ENCODE measurements at regions not wholly inside any gene's neighbourhood (a gene's known extent, or its start where the extent isn't known, plus 50 kb on each side); places are given as distances from the start of the nearest gene placed in this dataset.

DNA sequence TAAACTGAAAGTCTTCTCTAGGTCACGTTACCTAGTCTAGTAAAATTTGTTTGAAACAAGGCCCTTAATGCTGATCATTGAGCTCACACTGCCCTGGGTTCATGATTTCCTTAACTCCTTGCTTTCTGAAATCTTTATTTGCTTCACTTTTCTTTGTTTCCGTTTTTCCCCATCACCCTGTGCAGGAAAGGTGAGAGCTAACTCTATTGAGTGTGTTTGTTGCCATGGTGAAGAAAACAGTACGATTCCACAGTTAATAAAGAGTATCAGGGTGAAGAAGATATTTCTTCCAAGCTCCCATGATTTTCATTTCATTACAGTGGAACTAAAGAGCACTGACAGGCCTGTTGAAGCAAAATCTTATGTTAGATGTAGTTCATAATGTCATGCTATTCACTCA, 276.2 kb downstream of the RAP2B start:
- Histone ChIP-seq H3K36me3 (ENCODE audit: control insufficient read depth in 2 of 2, insufficient read depth in 2 of 2, low read length in 1 of 2) (no peaks in the 10 kb centered on the region), H3K27me3 (replicated peaks in 1 of 2; ENCODE audit: control insufficient read depth in 2 of 2, insufficient read depth in 2 of 2, low read length in 1 of 2) (no peaks in the 10 kb centered on the region), H3K79me2 (ENCODE audit: control insufficient read depth, insufficient read depth, low read length) (no peaks in the 10 kb centered on the region), H3K4me1 (ENCODE audit: control insufficient read depth, insufficient read depth, low read length) (no peaks in the 10 kb centered on the region), H3K27ac (ENCODE audit: control insufficient read depth, insufficient read depth) (no peak overlapping the region), H3K9ac (ENCODE audit: control insufficient read depth, insufficient read depth, low read length) (no peak overlapping the region), H4K20me1 (ENCODE audit: control insufficient read depth, insufficient read depth) (no peaks in the 10 kb centered on the region), H2AFZ (ENCODE audit: control insufficient read depth, low read depth, low read length) (no peak overlapping the region), H3K4me2 (ENCODE audit: control insufficient read depth, insufficient read depth) (no peak overlapping the region), H3K9me3 (replicated peaks; ENCODE audit: control insufficient read depth, insufficient read depth, low read length) (no peaks in the 10 kb centered on the region), H3K4me3 (no peak overlapping the region)
- no peak for ATAC-seq
- intact Hi-C loops (cut with micrococcal nuclease; ENCODE audit: unreplicated experiment), result loop anchor here (10.0 kb wide), 1 partner anchor 393 kb away; no protein-coding TSS in a partner anchor
- TF ChIP-seq, protein P1, sequence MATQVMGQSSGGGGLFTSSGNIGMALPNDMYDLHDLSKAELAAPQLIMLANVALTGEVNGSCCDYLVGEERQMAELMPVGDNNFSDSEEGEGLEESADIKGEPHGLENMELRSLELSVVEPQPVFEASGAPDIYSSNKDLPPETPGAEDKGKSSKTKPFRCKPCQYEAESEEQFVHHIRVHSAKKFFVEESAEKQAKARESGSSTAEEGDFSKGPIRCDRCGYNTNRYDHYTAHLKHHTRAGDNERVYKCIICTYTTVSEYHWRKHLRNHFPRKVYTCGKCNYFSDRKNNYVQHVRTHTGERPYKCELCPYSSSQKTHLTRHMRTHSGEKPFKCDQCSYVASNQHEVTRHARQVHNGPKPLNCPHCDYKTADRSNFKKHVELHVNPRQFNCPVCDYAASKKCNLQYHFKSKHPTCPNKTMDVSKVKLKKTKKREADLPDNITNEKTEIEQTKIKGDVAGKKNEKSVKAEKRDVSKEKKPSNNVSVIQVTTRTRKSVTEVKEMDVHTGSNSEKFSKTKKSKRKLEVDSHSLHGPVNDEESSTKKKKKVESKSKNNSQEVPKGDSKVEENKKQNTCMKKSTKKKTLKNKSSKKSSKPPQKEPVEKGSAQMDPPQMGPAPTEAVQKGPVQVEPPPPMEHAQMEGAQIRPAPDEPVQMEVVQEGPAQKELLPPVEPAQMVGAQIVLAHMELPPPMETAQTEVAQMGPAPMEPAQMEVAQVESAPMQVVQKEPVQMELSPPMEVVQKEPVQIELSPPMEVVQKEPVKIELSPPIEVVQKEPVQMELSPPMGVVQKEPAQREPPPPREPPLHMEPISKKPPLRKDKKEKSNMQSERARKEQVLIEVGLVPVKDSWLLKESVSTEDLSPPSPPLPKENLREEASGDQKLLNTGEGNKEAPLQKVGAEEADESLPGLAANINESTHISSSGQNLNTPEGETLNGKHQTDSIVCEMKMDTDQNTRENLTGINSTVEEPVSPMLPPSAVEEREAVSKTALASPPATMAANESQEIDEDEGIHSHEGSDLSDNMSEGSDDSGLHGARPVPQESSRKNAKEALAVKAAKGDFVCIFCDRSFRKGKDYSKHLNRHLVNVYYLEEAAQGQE (IDR thresholded peaks at IDR 0.05; ENCODE audit: low read depth, low read length), result no peak
- TF ChIP-seq GABPA (IDR thresholded peaks at IDR 0.05; ENCODE audit: low read depth), result no peak
- no peak for TF ChIP-seq SMAD1 (IDR thresholded peaks at IDR 0.05; ENCODE audit: low read depth, partially characterized antibody)
- no peak for TF ChIP-seq PAX5 (IDR thresholded peaks at IDR 0.05; ENCODE audit: borderline replicate concordance, low read depth, low read length)
- no peak for TF ChIP-seq MEF2A (IDR thresholded peaks at IDR 0.05; ENCODE audit: insufficient read depth, low read depth, low read length)
- no peak for TF ChIP-seq ZNF207 (IDR thresholded peaks at IDR 0.05; ENCODE audit: borderline replicate concordance)
- TF ChIP-seq, protein P2, sequence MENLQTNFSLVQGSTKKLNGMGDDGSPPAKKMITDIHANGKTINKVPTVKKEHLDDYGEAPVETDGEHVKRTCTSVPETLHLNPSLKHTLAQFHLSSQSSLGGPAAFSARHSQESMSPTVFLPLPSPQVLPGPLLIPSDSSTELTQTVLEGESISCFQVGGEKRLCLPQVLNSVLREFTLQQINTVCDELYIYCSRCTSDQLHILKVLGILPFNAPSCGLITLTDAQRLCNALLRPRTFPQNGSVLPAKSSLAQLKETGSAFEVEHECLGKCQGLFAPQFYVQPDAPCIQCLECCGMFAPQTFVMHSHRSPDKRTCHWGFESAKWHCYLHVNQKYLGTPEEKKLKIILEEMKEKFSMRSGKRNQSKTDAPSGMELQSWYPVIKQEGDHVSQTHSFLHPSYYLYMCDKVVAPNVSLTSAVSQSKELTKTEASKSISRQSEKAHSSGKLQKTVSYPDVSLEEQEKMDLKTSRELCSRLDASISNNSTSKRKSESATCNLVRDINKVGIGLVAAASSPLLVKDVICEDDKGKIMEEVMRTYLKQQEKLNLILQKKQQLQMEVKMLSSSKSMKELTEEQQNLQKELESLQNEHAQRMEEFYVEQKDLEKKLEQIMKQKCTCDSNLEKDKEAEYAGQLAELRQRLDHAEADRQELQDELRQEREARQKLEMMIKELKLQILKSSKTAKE (IDR thresholded peaks at IDR 0.05; ENCODE audit: low read depth, poor library complexity, severe bottlenecking), result no peak
- no peak for TF ChIP-seq DPF2 (IDR thresholded peaks at IDR 0.05)
- no peak for TF ChIP-seq KAT2A (conservative IDR thresholded peaks at IDR 0.05; ENCODE audit: control insufficient read depth, low read depth, low read length)
- TF ChIP-seq, protein P3, sequence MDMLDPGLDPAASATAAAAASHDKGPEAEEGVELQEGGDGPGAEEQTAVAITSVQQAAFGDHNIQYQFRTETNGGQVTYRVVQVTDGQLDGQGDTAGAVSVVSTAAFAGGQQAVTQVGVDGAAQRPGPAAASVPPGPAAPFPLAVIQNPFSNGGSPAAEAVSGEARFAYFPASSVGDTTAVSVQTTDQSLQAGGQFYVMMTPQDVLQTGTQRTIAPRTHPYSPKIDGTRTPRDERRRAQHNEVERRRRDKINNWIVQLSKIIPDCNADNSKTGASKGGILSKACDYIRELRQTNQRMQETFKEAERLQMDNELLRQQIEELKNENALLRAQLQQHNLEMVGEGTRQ (IDR thresholded peaks at IDR 0.05; ENCODE audit: borderline replicate concordance, low read depth, low read length), result no peak
- TF ChIP-seq KLF5 (IDR thresholded peaks at IDR 0.05; ENCODE audit: partially characterized antibody), result no peak
- TF ChIP-seq POLR2AphosphoS5 (IDR thresholded peaks at IDR 0.05; ENCODE audit: low read length), result no peak
- no peak for TF ChIP-seq ETV6 (conservative IDR thresholded peaks at IDR 0.05 in 1 of 2, IDR thresholded peaks at IDR 0.05 in 1 of 2; ENCODE audit: borderline replicate concordance in 1 of 2, low read depth in 1 of 2)
- no peak for TF ChIP-seq RFX5 (IDR thresholded peaks at IDR 0.05; ENCODE audit: low read depth, low read length)
- BruUV-seq (replicated peaks), result no TSS peak
- POLR2A ChIA-PET, result no interaction called here
- RAD21 ChIA-PET (ENCODE audit: unreplicated experiment), result interaction anchor here (2.1 kb wide), 1 partner anchor 395 kb away, joined by 9 read pairs; no protein-coding TSS in a partner anchor
- no peak for FAIRE-seq
- CTCF ChIA-PET, result no interaction called here
- in situ Hi-C loops (cut with MboI), result no loop called here
- WGBS (ENCODE audit: insufficient coverage, insufficient replicate concordance, low lambda C conversion rate, missing lambda C conversion rate), result 10% methylated on average over 3 of the region's 3 CpGs
- no peak for DNase-seq (ENCODE audit: low read depth, low spot score)
- SMC1A ChIA-PET (ENCODE audit: uncharacterized antibody, unreplicated experiment), result interaction anchor here (1.2 kb wide), 1 partner anchor 10 kb away, joined by 3 read pairs; no protein-coding TSS in a partner anchor

Data from GM12878 (cell line).